Gastrocnemius medialis (tissue), 4 donors: ENCODE measurements at regions not wholly inside any gene's neighbourhood (a gene's known extent, or its start where the extent isn't known, plus 50 kb on each side); places are given as distances from the start of the nearest gene placed in this dataset.

Source experiments
- ATAC-seq, 2 donors: fragments of 150-250 bp; one replicate each; pipeline ENCODE4 v1.9.1; 2016
- DNase-seq, 2 donors: peaks; one replicate each; pipeline ENCODE4 v3.0.0-alpha.2; 2019
- H3K27ac ChIP-seq, 4 donors: fragments of 200-600 bp; sonication (generic); 1 replicate in 1 of 4; 2 replicates in 3 of 4; pipeline ENCODE4 v1.5.1; 2016 to 2018; ENCODE audit warnings: mild to moderate bottlenecking in 2 of 4, moderate library complexity in 1 of 4
- H3K27me3 ChIP-seq, 3 donors: fragments of 200-600 bp; sonication (generic) in 2 of 3; 1 replicate in 1 of 3; 2 replicates in 2 of 3; pipeline versions ENCODE4 v1.5.1 to v1.6.0; 2016 to 2019; ENCODE audit warnings: mild to moderate bottlenecking in 1 of 3, moderate library complexity in 1 of 3
- H3K36me3 ChIP-seq, 2 donors: fragments of 200-600 bp; sonication (generic) in 1 of 2; one replicate each; pipeline ENCODE4 v1.5.1; 2017 to 2018
- H3K4me1 ChIP-seq, 2 donors: fragments of 200-600 bp; sonication (generic) in 1 of 2; one replicate each; pipeline ENCODE4 v1.5.1; 2016 to 2017; ENCODE audit warnings: mild to moderate bottlenecking in 2 of 2
- H3K4me3 ChIP-seq, 4 donors: fragments of 200-600 bp; sonication (generic) in 3 of 4; 1 replicate in 1 of 4; 2 replicates in 3 of 4; pipeline ENCODE4 v1.5.1; 2016 to 2019; ENCODE audit warnings: mild to moderate bottlenecking in 2 of 4
- H3K9me3 ChIP-seq, 3 donors: fragments of 200-600 bp; sonication (generic) in 2 of 3; 1 replicate in 1 of 3; 2 replicates in 2 of 3; pipeline ENCODE4 v1.5.1; 2016 to 2019
- POLR2A ChIP-seq, 2 donors: fragments of 450-650 bp; IDR thresholded peaks; one replicate each; pipeline ENCODE4 v1.6.1; 2017; ENCODE audit warnings: antibody characterized with exemption in 2 of 2, mild to moderate bottlenecking in 2 of 2, moderate library complexity in 2 of 2
- in situ Hi-C, 4 donors: fragments of 200-750 bp; cut with MboI; loops; one replicate each; pipeline versions ENCODE4 v1.15.0 to v1.8.0; 2017; ENCODE audit warnings: low sequenced_read_pairs in 4 of 4
- intact Hi-C: fragments of 100-400 bp; cut with DNase I; formaldehyde crosslinking; loops from one replicate; pipeline ENCODE4 v1.15.1; 2023; ENCODE audit warnings: low total_unique reads
- TF ChIP-seq, protein P1 (sequence below), 5 experiments: fragments of 450-650 bp in 3 of 5; fragments of 200-600 bp in 2 of 5; sonication (generic) in 2 of 5; IDR thresholded peaks in 4 of 5; conservative IDR thresholded peaks in 1 of 5; 1 replicate in 4 of 5; 2 replicates in 1 of 5; pipeline ENCODE4 v1.5.1; 2016 to 2019; ENCODE audit warnings: antibody characterized with exemption in 5 of 5, mild to moderate bottlenecking in 3 of 5, moderate library complexity in 3 of 5

DNA sequence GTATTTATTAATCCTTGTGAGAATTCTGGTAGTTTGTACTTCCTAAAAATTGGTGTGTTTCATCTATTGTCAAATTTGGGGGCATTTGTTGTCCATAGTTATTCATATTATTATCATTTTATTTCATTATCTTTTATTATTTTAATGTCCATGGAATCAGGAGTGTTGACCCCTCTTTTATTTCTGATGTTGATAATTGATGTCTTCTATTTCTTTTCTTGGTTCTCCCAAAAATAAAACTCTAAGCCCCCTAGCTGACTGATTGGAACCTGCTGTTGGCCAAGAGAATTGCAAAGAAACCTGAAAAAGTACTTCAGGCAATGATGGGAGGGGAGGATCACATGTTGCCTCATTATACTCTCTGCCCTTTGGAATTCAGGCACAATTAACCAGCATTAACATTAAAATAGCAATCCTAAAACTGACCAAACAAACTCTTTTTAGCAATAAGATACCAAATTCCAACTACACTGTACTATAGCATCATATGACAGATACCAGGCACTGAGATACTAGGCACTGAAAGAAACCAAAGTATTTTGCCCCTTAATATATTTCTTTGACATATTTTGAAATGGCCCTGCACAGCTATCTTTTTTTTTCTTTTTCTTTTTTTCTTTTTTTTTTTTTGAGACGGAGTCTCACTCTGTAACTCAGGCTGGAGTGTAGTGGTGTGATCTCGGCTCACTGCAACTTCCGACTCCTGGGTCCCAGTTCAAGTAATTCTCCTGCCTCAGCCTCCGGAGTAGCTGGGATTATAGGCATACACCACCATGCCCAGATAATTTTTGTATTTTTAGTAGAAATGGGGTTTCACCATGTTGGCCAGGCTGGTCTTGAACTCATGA is 1097.2 kb upstream of the CNTNAP5 start:
- in situ Hi-C loops: no loop called here
- intact Hi-C loops: no loop called here
- no peaks in the 10 kb centered on the region for H3K4me1 ChIP-seq
- DNase-seq (no peak), ATAC-seq (no peak)
- TF ChIP-seq POLR2A (IDR thresholded peaks at IDR 0.05): no peak
- TF ChIP-seq, protein P1, sequence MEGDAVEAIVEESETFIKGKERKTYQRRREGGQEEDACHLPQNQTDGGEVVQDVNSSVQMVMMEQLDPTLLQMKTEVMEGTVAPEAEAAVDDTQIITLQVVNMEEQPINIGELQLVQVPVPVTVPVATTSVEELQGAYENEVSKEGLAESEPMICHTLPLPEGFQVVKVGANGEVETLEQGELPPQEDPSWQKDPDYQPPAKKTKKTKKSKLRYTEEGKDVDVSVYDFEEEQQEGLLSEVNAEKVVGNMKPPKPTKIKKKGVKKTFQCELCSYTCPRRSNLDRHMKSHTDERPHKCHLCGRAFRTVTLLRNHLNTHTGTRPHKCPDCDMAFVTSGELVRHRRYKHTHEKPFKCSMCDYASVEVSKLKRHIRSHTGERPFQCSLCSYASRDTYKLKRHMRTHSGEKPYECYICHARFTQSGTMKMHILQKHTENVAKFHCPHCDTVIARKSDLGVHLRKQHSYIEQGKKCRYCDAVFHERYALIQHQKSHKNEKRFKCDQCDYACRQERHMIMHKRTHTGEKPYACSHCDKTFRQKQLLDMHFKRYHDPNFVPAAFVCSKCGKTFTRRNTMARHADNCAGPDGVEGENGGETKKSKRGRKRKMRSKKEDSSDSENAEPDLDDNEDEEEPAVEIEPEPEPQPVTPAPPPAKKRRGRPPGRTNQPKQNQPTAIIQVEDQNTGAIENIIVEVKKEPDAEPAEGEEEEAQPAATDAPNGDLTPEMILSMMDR (IDR thresholded peaks at IDR 0.05 in 4 of 5, conservative IDR thresholded peaks at IDR 0.05 in 1 of 5): no peak
- no peak overlapping the region for H3K4me3 ChIP-seq
- H3K27ac ChIP-seq: no peak overlapping the region
- no peaks in the 10 kb centered on the region for H3K9me3 ChIP-seq
- no peaks in the 10 kb centered on the region for H3K27me3 ChIP-seq
- no peaks in the 10 kb centered on the region for H3K36me3 ChIP-seq

DNA sequence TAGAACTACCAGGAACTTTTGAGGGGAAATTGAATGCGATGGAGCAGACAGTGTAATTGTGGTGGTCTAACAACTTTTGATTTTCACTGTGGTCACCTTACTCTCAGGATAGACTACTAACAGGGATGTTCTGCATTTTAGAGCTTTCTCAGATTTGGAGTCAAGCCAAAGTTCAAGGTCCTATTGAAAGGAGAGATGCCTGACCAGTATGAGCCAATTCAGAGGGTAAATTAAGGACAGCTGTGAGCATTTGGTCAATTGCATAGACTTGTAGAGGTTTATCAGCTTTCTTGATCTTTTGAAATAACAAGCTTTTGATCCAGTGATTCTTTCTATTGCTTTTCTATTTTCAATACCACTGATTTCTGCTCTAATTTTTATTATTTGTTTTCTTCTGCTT is 1095.7 kb upstream of the CNTNAP5 start:
- Histone ChIP-seq H3K27me3 (no peaks in the 10 kb centered on the region), H3K9me3 (no peaks in the 10 kb centered on the region), H3K27ac (no peak overlapping the region), H3K4me1 (no peaks in the 10 kb centered on the region), H3K4me3 (no peak overlapping the region), H3K36me3 (no peaks in the 10 kb centered on the region)
- intact Hi-C loops: no loop called here
- TF ChIP-seq, protein P1 (IDR thresholded peaks at IDR 0.05 in 4 of 5, conservative IDR thresholded peaks at IDR 0.05 in 1 of 5): no peak
- no peak for TF ChIP-seq POLR2A (IDR thresholded peaks at IDR 0.05)
- DNase-seq (no peak), ATAC-seq (no peak)
- in situ Hi-C loops: no loop called here

DNA sequence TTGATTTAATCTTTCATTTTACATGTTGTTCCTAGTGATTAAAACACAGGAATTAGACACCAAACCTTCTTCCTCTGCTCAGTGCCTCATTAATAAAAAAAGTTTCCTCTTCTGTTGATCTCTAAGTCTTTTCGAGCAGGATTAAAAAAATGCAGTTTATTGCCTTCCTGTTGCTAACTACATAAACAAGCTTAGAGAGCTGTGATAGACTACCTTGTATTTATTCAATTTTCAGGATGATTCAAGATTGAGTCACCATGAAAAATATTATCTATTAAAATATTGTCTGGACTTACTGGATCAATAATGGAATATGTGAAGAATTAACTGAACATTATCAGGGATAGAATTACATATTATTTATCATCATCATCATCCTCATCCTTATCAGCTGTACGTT is 1089.6 kb upstream of the CNTNAP5 start:
- Histone ChIP-seq H3K4me3 (no peak overlapping the region), H3K4me1 (no peaks in the 10 kb centered on the region), H3K36me3 (no peaks in the 10 kb centered on the region), H3K27me3 (no peaks in the 10 kb centered on the region), H3K9me3 (no peaks in the 10 kb centered on the region), H3K27ac (no peak overlapping the region)
- in situ Hi-C loops (no loop called here), intact Hi-C loops (no loop called here)
- DNase-seq (no peak), ATAC-seq (no peak)
- TF ChIP-seq, protein P1 (IDR thresholded peaks at IDR 0.05 in 4 of 5, conservative IDR thresholded peaks at IDR 0.05 in 1 of 5): no peak
- TF ChIP-seq POLR2A (IDR thresholded peaks at IDR 0.05): no peak

DNA sequence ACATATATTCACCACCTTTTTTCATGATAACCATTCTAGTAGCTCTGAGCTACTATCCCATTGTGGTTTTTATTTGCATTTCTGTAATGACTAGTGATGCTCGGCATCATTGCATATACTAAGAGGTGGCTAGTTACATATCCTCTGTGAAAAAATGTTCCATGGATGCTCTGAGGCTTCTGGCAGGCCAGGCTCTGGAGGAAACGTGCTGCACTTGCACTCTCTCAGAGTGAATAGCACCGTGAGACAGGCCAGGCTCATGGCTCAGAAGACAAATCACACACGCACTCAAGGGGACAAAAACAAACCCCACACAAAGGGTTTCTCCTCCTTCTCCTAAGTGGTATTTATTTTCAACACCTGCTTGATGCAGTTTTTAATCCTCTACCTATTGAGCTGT is 1085.3 kb upstream of the CNTNAP5 start:
- Histone ChIP-seq H3K27ac (no peak overlapping the region), H3K4me3 (no peak overlapping the region), H3K36me3 (no peaks in the 10 kb centered on the region), H3K4me1 (no peaks in the 10 kb centered on the region), H3K9me3 (no peaks in the 10 kb centered on the region), H3K27me3 (no peaks in the 10 kb centered on the region)
- in situ Hi-C loops (no loop called here), intact Hi-C loops (no loop called here)
- no peak for TF ChIP-seq POLR2A (IDR thresholded peaks at IDR 0.05)
- TF ChIP-seq, protein P1 (IDR thresholded peaks at IDR 0.05 in 4 of 5, conservative IDR thresholded peaks at IDR 0.05 in 1 of 5): no peak
- no peak for DNase-seq
- no peak for ATAC-seq
